NCI-H1048 (cell line): ENCODE measurements at regions not wholly inside any gene's neighbourhood (a gene's known extent, or its start where the extent isn't known, plus 50 kb on each side); places are given as distances from the start of the nearest gene placed in this dataset.
A peak's percentile ranks its signal among the peaks of the same experiment; 100 is the strongest.

Experiments
- DNase-seq: peaks from one replicate; lab custom pipeline; 2025; lab: John Stamatoyannopoulos, UW

GRCh38 chr10:10642189-10642588 lies 375.5 kb upstream of the CELF2 start:
- no peak for DNase-seq

DNA sequence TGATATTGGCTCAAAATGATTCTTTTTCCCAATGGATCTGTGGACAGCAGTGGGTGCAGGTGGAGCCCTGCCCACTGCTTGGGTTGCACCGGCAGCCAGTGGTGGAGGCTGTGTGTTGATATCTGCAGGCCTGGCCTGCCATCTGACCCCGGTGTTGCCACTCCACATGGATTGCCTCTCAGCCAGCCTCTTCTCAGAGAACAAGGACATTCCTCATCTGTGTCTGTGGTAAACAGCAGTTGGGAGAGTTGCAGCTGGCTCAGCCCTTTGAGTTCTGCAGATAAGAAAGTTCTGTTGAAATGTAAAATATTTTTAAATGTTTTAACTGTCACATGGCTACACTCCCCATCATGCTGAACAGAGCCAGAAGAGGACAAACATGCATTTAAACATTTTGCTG lies 374.9 kb upstream of the CELF2 start:
- DNase-seq = no peak

- DNase-seq = no peak
These were observed 373.5 kb upstream of the CELF2 start for GRCh38 chr10:10644008-10644646.

DNA sequence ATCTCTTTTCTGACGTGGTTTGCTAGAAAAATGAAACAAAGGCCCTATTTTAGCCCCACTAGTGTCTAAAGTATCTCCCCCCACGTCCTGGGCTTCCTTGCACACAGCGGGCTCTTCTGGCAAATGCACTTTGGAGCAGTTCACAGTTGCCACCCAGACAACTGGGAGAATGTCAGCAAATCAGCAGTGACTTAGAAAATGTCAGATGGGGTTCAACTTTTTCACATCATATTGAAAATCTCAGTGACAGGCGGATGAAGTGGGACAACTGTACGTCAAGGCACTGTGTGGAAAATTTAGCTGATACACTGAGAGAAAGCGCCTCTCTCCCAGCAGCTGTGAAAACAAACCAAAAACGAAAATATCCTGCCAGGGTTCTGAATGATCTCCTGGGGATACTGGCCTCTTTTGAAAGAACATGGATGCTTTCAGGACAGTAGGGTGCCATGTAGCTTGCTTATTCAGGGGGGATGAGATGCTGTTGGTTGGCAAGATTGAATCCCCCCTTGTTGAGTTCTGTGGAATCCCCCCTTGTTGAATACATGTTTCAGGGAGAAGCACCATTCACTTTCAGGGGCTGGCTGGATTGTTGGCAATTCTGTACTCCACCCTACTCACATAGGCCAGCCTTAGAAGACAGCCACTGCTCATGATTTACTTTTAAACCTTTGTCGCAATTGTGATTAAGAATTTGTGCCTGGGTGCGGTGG lies 372.8 kb upstream of the CELF2 start:
- DNase-seq = no peak

DNA sequence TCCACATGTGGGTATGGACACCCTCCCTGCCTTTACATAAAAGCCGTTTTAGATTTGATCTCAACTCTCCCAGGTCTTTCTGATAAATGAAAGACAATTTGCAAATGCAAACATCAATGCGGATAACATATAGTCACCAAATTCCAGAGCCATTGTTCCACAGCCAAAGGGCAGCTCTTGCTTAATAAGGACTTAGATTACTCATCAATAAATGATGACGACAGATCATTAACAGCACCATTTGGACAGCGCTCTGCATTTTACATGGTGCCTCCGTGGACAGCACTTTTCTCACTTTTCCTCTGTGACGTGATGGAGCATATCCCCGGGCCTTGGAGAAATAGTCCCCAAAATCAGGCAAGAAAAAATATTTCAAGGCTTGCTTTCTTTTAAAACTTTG lies 370.3 kb upstream of the CELF2 start:
- no peak for DNase-seq

DNA sequence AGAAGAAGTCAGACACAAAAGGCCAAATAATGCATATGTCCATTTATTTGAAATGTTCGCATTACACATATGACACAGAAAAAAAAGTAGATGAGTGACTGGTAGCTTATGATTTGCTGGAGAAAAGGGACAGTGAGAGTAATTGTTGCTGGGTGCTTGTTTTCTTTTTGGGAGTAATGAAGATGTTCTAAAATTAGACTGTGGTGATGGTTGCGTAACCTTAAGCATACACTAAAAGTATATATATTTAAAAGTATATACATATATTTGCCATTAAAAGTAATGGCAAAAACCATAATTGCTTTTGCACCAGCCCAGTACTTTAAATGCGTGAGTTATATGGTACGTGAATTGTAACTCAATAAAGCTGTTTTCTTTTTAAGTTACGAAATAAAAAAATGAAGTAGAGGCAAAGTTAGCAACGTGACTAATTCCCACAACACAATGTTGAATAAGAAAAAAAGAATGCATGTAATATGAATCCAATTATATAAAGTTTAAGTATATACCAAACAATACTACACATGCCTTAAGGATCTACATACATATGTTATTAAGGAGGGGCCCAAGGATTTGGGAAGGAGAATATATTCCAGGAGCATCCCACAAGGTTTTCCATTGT lies 360.4 kb upstream of the CELF2 start:
- no peak for DNase-seq

GRCh38 chr10:10658172-10658785 lies 359.4 kb upstream of the CELF2 start:
- DNase-seq = no peak

DNA sequence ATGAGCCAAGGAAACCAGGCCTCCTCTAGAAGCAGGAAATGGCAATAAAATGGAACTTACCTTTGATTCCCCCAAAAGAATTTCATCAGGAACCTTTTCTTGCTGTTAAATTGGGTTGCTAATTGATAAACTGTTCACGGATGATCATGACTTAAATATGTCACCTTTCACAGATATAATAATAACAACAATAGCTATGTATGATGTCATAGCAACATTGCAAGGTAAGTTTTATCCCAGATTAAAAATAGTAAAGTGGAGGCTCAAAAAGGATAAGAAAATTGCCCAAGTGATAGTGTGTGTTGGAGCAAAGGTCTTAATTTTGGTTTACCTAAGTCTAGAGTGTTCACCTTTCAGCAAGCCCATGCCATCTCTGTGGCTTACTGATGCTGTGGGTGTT lies 357.6 kb upstream of the CELF2 start:
- no peak for DNase-seq

GRCh38 chr10:10661176-10661575 lies 356.5 kb upstream of the CELF2 start:
- no peak for DNase-seq

DNA sequence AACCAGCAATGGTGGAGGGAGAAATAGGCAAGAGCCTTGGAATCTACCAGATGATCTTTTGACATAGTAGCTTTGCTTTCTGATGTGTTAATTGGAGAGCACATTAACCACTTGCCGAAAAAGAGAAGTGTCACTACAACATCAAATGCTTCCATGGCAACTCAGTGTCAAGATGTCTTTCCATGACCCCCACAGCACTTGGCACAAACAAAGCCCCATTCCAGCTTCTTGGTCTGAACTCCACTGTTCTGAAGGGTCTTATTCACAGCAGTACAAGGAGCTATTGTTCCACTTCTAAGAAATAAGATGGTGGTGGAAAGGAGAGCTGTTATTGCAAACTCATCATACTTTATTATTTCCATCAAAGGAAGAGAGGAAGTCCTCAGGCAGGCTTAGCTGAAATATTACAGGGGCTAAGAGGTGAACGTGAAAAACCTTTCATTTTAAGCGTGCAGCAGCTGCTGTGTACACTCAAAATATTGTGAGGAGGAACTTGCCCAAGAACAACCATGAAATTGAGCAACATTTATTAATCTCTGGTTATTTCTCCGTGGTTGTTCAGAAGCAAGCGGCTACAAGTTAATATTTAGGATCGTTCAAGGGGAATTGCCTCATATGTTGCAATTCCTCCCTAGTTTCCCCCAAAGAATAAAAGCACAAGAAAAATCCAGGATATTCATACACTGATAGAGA lies 354.8 kb upstream of the CELF2 start:
- DNase-seq = no peak

GRCh38 chr10:10663622-10664021 lies 354.1 kb upstream of the CELF2 start:
- no peak for DNase-seq

GRCh38 chr10:10665750-10666149 lies 351.9 kb upstream of the CELF2 start:
- DNase-seq = no peak

- no peak for DNase-seq
These were observed 350.2 kb upstream of the CELF2 start for GRCh38 chr10:10667466-10667865.

DNA sequence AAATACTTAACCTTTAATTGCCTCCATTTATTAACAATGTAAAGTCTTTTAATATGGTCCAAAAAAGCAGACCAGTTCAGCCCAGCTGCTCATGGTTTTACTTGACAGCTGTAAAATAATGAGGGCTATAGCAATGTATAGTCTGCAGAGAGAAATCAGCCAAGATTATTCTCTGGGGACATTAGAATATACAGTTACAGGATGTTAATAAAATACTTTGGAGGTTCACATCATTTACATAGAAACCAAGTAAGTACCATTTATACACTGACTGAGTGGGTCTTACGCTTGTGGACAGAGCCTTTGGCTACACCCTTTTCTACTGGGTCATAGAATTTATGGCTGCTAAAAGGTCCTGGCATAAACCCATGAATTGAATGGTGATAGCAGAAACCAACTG lies 340.7 kb upstream of the CELF2 start:
- DNase-seq = no peak

- DNase-seq = peak; percentile 27
These were observed 340.2 kb upstream of the CELF2 start for GRCh38 chr10:10677479-10677878.

DNA sequence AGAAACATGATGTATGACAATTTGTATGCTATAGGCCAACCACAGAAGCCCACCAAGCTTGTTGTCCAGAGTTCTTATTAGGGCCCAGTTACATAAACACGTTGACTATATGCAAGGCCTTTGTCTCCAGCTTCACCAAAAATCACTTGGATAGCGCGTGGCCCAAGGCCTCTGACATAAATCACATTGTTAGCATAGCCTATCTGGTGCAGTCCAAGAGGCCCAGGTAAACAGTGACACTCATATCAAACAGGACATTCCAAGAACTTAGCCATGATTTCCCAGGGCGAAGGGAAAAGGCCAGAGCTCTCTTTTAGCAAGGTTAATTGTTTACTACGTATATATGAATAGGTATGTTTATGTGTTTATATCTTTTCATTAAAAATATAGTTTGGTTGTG lies 337.2 kb upstream of the CELF2 start:
- DNase-seq = no peak

GRCh38 chr10:10684972-10685371 lies 332.7 kb upstream of the CELF2 start:
- DNase-seq = no peak

DNA sequence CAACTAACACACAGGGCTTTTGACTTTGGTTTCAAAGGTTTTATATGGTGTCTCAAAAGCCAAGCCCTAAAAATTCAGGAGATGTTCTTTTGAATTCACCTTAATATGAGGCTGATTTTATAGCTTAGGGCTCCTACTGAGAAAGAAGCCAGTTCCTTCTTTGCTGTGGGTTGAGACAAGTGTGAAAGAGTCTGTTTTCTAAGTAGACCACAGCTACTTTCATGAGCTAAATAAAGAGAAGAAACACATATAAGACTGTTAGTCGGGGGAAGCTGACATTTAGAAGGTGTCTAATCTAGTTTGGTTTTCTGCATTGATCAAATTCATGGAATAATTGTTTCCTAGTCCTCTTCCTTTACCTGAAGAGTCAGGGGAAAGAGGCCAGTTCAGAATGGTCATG lies 332.1 kb upstream of the CELF2 start:
- no peak for DNase-seq

DNA sequence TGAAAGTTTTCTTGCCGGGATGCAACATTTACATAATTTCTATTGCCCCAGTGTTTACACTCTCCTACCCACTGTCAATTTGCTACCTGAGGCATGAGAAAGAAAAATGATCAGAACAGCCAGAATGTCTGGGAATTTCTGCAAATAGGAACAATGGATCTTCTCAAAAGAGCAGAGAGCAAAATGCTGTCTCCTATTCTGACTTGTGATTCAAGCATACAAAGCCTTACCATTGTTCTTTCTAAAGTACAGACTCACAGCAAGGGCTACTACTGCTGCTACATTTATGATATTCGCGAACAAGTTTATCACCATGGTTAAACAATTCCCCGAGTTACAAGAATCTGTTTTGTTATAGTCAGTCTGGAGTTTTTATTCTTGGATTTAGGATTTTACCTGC lies 329.9 kb upstream of the CELF2 start:
- DNase-seq = peak; percentile 35

GRCh38 chr10:10699427-10699826 lies 318.2 kb upstream of the CELF2 start:
- no peak for DNase-seq

- DNase-seq = no peak
These were observed 316.5 kb upstream of the CELF2 start for GRCh38 chr10:10701084-10701611.

DNA sequence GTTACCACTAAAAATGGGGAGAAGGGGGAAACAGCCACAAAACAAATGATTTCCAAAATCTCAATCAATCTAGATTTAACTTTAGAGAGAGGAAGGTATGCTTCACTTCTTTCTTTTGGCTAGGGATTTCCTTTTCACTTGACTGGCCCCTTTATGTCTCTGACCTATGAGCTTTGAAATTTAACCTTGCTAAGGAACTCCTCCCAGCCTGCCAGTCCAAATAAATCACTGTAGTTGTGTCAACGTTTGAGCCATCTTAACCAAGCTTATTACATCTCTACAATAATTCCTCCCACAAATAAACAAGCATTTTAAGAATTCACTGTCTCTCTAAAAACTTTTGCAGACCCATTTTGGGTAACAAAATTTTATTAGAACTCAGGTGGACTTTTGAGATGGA lies 315.5 kb upstream of the CELF2 start:
- no peak for DNase-seq
